ENCODE measurements at regions not wholly inside any gene's neighbourhood (a gene's known extent, or its start where the extent isn't known, plus 50 kb on each side); places are given as distances from the start of the nearest gene placed in this dataset.

DNA sequence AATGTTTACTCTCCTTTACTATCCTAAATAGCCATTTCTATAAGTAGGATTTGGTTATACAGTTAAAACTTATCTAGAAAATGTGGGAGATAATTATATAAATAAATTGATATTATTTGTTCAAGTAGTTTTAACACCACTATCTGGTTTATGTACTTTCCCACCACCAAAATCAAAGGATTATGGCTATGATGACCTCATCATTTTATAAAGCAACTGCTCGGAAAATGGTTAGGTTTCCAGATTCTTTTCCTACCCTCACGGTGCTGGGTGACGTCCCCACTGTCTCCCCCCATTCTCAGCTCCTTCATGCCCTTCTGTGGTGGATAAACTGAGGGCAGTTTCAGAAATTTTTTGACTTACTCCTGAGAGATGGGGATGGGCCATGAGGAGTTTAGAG, 1011.8 kb upstream of the ADGRL4 start:
- DNase-seq (ENCODE audit: low read depth, low spot score): no peak

DNA sequence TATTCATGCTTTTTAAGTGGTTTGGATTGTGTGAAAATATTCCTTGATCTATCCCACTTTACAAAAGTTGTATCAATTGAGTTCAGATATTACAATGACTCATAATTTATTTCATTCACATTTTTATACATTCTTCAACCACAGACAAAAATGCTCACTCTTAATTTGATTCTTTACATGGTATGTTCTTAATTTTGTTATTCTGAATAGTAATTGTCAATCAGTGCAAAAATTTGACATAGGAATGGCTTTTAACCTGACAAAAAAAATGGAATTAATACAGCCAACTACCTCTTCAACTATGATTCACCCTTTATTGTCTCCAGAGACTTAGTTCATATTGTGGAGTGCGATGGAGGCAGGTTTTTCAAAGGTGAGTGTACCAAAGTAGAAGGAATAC, 1002.4 kb upstream of the ADGRL4 start:
- DNase-seq (ENCODE audit: low read depth, low spot score): no peak

DNA sequence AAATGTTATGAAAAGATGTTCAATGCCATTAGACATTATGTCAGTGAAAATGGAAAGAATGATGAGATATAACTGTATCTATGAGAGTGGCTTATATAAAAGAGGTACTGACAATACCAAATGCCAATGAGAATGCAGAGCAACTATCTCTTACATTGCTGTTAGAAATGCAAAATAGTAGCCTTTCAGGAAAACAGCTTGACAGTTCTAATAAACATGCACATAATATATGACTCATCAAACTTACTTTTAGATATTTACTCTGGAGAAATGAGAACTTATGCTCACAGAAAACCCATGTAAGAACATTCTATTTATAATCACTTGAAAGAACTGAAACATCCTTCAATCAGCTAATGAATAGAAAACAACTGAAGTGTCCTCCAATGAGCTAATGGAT, 996.7 kb upstream of the ADGRL4 start:
- no peak for DNase-seq (ENCODE audit: low read depth, low spot score)

DNA sequence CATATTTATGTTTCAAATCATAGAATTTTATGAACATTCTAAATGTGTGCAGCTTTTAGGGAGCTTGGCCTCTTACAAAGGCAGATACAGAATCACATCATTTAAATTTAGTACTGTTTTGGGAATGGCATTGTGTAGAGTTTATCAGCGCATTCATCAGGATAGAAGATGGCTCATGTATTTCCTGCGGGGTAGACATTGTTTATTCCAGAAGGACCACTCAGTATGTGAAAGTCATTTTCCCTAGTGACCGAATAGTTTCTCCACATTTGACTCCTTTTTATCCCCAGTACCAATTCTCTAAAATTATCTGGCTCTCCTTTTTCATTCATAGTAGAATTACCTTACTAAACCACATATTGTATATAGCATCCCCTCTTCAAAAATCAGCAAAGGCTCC, 981.9 kb upstream of the ADGRL4 start:
- DNase-seq (ENCODE audit: low read depth, low spot score): no peak

DNA sequence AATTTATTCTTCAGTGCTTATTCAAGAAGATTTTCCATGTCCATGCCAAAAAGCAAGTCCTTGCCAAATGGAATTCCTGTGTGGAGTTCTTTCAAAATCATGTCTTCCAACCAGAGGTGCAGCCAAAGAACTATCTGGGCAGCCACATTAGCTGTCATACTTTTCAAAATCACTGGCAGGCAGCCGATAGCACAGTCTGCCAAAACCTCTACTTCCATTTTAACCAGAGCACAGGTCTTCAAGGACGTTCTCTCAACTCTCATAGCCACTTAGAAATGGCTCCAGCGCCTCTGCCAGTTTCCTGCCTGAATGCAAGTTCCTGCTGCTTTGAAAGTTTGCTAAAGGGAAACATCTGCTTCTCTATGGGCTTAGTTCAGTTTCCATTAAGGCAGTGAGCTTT, 975.7 kb upstream of the ADGRL4 start:
- no peak for DNase-seq (ENCODE audit: low read depth, low spot score)

DNA sequence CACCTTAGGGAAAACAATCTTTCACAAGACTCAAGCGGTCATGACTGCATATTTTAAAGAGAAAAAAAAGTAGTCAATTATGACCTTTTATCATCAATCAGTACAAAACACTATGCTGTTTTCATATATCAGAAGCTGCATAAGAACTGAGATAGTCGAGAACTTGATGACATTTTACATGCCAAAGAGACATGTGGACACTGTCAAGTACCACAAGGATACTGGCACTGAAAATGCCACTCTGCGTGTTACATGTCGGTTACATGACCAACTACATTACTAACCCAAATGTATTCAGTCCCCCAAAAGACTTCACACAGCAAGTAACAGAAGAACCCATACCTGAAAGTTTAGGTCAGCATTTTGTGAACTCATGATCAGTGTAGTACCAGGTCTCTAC, 975.0 kb upstream of the ADGRL4 start:
- DNase-seq (ENCODE audit: low read depth, low spot score): no peak

DNA sequence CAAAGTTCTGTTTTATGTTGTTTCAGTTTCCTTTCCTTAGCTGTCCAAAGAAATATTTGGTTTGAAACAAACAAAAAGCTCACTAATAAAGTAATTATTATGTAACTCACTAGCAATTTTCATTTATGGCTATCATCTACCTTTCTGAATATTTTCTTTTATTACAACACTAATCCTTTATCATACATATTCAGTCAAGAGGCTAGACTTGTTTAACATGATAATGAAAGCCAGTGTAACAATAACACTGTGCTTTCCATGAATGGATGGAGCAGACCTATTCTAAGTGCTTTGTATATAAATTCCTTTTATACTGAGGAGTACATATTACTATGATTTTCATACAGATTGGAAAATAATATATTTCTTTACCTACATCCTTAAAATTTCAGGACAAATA, 972.8 kb upstream of the ADGRL4 start:
- no peak for DNase-seq (ENCODE audit: low read depth, low spot score)

DNA sequence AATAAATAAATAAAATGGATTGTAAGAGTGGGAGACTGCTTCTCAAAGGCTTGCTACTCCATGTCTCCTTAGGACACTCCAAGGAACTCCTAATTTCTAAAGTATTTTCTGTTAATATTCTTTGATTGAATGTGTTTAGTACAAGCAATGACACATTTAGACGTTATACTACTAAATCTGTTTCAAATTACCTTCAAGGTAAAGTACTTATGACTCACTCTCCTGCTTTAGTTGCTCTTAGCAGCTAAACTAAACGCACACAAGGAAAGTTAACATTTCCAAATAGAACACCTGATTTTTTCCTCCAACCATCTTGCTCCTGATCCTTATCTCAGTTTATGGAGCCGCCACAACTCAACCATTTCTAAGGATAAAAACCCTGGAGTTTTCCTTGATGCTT, 969.8 kb upstream of the ADGRL4 start:
- no peak for DNase-seq (ENCODE audit: low read depth, low spot score)

DNA sequence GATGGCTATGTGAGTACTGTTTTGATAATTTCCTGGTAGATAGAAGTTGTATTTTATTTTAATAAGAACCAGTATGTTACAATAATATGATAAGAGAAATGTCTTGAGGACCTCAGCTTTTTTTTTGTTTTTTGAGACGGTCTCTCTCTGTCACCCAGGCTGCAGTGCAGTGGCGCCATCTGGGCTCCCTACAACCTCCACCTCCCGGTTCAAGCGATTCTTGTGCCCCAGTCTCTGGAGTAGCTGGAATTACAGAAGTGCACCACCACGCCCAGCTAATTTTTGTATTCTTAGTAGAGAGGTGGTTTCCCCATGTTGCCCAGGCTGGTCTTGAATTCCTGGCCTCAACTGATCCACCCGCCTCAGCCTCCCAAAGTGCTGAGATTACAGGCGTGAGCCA, 968.1 kb upstream of the ADGRL4 start:
- DNase-seq (ENCODE audit: low read depth, low spot score): no peak

DNA sequence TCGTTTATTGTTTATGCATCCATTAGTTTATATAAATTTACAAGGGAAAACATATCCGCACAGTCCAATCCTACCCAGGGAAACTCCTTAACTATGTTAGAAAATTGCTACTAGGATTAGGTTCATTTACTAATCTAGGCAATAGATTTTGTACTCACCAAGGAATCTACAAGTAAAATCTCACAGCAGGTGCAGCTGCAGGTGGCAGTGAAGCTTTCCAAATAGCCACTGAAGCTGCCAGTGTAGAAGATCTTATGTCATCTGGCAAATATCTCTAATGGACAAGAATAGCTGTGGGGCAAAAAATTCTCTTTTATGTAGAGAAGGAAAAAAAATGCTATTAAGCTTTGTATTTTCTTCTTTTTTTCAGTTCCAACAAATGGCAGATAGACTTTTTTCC, 963.4 kb upstream of the ADGRL4 start:
- DNase-seq (ENCODE audit: low read depth, low spot score): no peak

DNA sequence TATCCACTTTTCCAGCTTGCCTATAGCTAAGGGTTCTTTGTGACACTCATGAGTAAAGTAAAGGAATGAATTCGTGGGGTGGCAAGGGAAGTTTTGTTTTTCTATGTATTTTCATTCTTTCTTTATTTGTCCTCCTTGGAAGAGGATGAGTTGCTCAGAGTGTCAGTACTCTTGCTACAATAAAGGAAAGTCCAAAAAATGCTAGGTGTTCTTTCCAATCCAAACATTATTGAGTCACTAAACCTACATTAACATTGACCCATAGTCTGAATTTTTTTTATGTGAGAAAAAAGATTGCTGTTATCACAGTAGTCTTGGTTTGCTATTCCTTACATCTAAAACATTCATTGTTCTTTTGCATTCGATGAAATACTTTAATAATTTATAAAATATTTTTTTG, 959.9 kb upstream of the ADGRL4 start:
- no peak for DNase-seq (ENCODE audit: low read depth, low spot score)

DNA sequence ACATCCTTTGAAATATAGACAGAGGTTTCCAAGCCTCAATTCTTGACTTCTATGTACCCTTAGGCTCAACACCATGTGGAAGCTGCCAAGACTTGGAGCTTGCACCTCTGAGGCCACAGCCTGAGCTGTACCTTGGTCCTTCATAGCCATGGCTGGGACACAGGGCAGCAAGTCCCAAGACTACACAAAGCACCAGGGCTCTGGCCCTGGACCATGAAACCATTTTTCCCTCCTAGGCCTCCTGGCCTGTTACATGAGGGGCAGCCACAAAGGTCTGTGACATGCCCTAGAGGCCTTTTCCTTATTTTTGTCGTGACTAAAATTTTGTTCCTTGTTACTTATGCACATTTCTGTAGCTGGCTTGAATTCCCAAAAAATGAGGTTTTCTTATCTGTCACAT, 953.1 kb upstream of the ADGRL4 start:
- DNase-seq (ENCODE audit: low read depth, low spot score): no peak

DNA sequence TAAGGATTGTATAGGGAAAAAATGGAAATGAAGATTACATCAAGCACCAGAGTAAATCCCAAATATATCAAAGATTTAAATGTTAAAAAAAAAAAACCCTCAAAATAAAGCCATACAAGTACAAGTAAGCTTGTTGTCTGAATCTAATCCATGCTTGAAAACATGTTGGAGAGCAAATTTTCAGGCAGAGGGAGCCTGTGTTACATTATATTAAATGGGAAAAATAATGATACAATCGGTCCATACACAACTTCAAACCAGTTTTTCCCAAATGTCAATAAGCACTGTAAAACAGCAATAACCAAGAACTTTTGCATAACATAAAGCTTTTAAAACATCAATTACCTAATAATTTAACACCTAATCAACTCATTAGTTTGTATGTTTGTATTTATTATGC, 949.4 kb upstream of the ADGRL4 start:
- DNase-seq (ENCODE audit: low read depth, low spot score): no peak

DNA sequence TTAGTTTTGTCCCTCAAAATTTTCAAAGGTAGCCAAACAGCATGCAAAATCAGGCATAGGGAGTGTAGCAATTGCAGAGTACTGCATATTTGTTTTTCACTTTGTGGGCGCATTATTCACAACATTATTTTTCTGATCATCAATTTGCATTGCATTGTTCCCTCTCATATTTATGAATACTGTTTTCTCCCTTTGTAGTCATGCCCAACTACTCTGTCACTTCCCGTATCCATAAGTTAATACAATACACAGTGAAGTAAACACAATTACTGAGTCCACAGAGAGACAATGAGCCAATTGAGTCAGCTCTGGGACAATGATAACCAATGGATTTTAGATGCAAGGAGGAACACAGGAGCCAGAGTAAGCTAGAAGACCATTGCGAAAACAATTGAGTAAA, 944.0 kb upstream of the ADGRL4 start:
- DNase-seq (ENCODE audit: low read depth, low spot score): no peak

DNA sequence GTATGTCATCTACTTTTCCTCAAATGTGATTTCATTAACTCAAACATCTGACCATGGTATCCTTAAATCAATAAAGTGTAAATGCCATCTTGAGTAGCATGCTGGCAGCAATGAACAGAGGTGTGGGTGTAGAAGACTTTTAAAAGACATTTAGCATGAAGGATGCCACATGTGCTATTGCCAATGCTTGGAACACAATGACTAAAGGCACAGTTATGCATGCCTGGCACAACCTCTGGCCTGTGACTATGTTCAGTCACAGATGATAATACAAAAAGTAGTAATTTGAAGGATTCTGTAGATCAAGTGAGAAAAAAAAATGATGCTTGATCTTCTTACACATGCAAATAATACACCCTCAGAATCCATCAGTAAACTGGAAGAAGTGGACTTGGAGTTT, 938.9 kb upstream of the ADGRL4 start:
- DNase-seq (ENCODE audit: low read depth, low spot score): no peak

DNA sequence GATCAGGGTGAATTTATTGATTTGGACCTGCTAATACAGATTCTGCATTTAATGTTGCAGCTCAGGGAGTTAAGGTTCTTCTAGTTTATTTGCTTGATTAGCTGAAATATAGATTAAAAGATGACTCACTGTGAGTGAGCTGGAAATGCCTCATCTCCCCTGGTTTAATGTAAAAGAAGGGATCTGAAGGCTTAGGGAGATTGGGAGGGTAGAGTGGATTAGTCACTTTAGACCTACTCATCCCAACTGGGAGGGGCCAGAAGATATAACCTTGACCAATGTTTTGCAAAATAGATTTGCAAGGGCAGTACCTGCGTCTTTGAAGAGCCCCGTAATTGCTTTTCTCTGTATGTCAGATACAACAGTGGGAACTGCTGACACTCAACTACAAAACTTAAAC, 922.8 kb upstream of the ADGRL4 start:
- no peak for DNase-seq (ENCODE audit: low read depth, low spot score)

DNA sequence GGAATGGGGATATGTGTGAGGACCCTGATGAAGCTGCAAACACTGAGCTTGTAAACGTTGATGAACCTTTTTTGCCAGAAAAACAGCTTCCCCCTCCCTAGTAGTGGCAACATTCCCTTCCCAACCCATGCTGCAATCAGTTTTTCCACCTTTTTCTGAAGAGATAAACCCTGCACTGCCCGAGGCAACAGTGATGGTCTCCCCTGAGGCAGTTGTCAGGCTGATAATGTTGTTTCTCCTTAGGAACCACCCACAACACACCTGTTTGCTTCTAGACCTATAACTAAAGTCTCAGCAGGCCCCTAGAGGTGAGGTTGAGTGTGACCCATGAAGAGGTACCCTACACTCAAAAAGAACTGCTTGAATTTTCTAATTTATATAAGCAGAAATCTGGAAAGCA, 922.4 kb upstream of the ADGRL4 start:
- no peak for DNase-seq (ENCODE audit: low read depth, low spot score)

DNA sequence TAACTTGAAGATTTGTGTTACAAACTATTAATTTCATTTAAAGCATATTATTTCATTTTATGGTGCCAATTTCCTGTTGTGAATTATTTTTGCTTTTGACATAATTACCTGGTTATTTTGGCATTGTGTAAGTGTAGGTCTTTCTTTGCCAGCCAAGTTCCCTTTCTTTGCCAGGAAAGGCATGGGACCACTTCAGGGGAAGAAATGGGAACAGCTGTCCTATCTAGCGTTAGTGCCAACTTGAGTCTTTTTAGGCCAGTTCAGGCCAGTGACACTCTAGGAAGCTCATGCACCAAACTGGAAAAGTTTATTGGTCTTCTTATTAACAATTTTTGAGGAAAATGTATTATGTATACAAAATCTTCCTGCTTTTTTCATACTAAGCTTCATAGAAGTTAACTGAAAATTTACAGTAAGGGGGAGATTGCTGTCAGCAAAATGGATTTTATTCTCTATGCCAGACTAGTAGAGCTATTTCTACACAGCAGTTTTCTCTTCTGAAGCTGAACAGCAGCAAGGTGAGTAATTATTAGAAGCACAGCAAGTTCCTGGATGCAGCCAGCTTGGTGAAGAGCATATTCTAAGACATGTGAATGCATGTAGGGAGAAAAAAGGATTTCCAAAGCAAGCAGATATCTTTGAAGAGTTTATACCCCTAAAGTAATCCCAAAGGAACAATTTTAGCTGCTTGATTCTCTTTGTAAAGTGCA, 914.6 kb upstream of the ADGRL4 start:
- DNase-seq (ENCODE audit: low read depth, low spot score): no peak

DNA sequence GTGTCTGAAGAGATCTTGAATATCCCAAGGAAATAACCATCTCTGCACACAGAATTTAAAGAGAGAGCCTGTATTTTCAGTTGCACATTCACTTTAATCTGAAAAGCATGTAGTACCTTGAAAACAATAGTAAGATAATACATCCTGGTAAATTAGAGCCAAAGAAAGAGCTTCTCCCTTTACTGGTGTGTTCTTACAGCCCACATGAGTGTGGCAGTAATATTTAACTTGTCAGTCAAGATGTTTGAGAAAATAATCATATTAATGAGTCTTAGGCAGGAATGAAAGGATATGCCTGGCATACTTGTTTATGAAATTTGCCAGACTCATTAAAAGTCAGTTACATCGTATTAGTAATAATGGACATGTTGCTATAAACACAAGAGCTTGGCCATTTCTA, 908.4 kb upstream of the ADGRL4 start:
- DNase-seq (ENCODE audit: low read depth, low spot score): no peak

DNA sequence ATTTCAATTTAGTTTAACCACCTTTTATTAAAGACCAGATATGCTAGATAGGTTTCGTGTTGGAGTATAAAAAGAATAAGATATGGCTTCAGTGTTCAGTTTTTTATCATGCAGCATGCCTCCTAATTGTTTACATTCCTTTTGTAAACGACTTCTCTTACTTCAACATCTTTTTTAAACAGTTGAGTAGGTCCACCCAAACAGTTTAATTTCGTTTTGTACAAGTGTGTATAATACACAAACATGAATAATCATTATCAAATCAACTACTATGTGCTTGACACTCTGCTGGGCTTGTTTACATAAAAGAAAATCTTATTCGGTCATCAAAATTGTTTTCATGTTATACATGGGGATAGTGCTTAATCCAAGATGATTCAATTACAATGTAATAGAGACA, 906.3 kb upstream of the ADGRL4 start:
- no peak for DNase-seq (ENCODE audit: low read depth, low spot score)

DNA sequence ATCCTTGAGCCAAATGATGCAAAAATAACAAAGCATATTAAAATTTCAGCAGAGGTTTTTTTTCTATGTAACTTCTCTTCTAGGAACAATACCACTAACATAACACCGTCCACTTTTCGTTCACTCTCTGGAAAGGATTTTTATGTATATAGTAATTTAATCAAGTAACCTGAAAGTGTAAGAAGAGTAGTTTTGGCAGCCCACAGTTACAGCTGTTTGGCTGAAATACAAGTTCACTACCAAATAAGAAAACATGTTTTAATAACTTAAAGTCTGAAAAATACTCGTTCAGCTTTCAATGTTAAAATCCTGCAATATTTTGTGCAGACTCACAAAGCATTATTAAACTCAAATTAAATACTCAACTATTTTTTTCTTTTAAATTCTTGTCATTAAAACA, 896.8 kb upstream of the ADGRL4 start:
- no peak for DNase-seq (ENCODE audit: low read depth, low spot score)

DNA sequence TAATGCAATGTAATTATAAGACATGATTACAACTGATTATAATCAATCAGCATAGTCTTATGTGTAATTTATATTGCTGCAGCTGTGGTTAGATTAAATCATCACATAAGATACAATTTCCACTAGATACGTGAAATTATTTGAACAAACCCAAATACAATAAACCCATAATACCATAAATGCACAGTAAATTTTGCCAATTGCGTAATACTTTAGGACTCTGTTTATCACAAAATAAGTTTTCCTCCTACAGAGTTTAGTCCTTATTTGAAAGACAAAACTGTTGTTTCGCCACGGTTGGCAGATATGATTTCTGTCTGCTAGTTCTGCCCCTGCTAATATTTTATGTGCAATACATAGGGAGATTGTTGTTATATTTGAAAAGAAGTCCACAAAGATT, 895.9 kb upstream of the ADGRL4 start:
- no peak for DNase-seq (ENCODE audit: low read depth, low spot score)

DNA sequence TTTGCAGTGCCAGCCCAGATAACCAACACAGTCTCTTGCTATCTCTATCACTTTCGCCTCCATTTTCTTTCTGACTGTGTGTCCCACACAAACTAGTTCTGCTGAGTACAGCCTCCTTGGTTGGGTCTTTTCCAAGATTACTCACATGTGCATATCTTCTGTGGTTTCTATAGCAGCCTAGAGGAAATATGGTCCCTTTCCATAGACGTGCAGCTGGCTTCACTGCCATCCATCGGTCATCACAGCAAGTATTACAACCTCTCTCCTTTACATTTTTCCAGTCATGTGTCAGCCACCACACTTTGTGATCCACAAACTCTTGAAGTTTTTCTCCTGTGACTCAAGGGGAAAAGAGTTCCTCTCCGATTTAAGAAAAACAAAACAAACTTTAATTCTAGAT, 893.4 kb upstream of the ADGRL4 start:
- DNase-seq (ENCODE audit: low read depth, low spot score): no peak

DNA sequence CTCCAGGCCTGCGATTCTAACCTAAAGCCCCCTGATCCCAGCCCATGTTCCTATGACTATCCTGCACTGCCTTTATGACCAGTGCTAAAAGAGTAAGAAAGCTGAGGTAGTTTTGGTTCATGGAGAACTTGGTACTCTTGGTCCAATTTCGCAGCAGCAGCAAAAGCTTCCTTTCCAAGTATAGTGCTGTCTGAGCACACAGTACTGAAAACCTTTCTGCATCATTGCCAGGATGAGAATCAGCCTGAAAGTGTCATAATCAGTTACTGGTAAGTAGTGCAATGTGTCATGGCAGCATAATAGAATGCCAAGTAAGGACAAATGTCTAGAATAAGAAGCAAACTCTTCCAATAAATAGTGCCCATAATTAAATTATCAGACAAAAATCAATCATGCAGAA, 889.6 kb upstream of the ADGRL4 start:
- no peak for DNase-seq (ENCODE audit: low read depth, low spot score)
